ENCODE measurements at regions not wholly inside any gene's neighbourhood (a gene's known extent, or its start where the extent isn't known, plus 50 kb on each side); places are given as distances from the start of the nearest gene placed in this dataset.

GRCh38 chr3:72085036-72085435 is 300.1 kb upstream of the PROK2 start:
- TF ChIP-seq CTCF (IDR thresholded peaks at IDR 0.05 in 4 of 5, conservative IDR thresholded peaks at IDR 0.05 in 1 of 5) (no peak), POLR2A (IDR thresholded peaks at IDR 0.05) (no peak)

Measured in gastrocnemius medialis (tissue), 4 donors.